H9 (cell line): ENCODE measurements at regions not wholly inside any gene's neighbourhood (a gene's known extent, or its start where the extent isn't known, plus 50 kb on each side); places are given as distances from the start of the nearest gene placed in this dataset.

Experiments used
- DNase-seq: peaks from one replicate; pipeline ENCODE4 v3.0.0-alpha.2; 2017
- H2AFZ ChIP-seq: one replicate; pipeline ENCODE4 v1.6.1; 2013; ENCODE audit warnings: mild to moderate bottlenecking, low read length, control low read depth, moderate library complexity
- H2AK5ac ChIP-seq: 2 replicates; pipeline ENCODE4 v1.6.1; 2013; ENCODE audit warnings: low read length, control low read depth, mixed read lengths; ENCODE audit not compliant: insufficient read length
- H2BK120ac ChIP-seq: one replicate; pipeline ENCODE4 v1.6.1; 2013; ENCODE audit warnings: low read depth, mild to moderate bottlenecking, low read length, control low read depth, inconsistent platforms; ENCODE audit not compliant: poor library complexity, severe bottlenecking
- H2BK12ac ChIP-seq: 2 replicates; pipeline ENCODE4 v1.6.1; 2013; ENCODE audit warnings: low read length, control low read depth, mixed read lengths, low read depth; ENCODE audit not compliant: insufficient read length
- H2BK15ac ChIP-seq: 2 replicates; pipeline ENCODE4 v1.6.1; 2013; ENCODE audit warnings: low read depth, low read length, control low read depth
- H2BK20ac ChIP-seq: one replicate; pipeline ENCODE4 v1.6.1; 2013; ENCODE audit warnings: low read depth, mild to moderate bottlenecking, low read length, control low read depth, inconsistent platforms; ENCODE audit not compliant: poor library complexity, severe bottlenecking
- H2BK5ac ChIP-seq: 2 replicates; pipeline ENCODE4 v1.6.1; 2013; ENCODE audit warnings: low read length, control low read depth, mixed read lengths; ENCODE audit not compliant: insufficient read length
- H3K14ac ChIP-seq: 2 replicates; pipeline ENCODE4 v1.6.1; 2013; ENCODE audit warnings: low read length, control low read depth; ENCODE audit not compliant: insufficient read depth
- H3K18ac ChIP-seq: 2 replicates; pipeline ENCODE4 v1.6.1; 2013; ENCODE audit warnings: low read depth, mild to moderate bottlenecking, mixed read lengths, low read length, control low read depth; ENCODE audit not compliant: insufficient read length
- H3K23ac ChIP-seq: 2 replicates; pipeline ENCODE4 v1.6.1; 2013; ENCODE audit warnings: low read length, control low read depth, mixed read lengths, low read depth; ENCODE audit not compliant: insufficient read length
- H3K23me2 ChIP-seq: 2 replicates; pipeline ENCODE4 v1.6.1; 2013; ENCODE audit warnings: low read depth, mild to moderate bottlenecking, mixed read lengths, low read length, control low read depth; ENCODE audit not compliant: insufficient read length, poor library complexity, severe bottlenecking
- H3K27ac ChIP-seq: 2 replicates; pipeline ENCODE4 v1.5.1; 2013; ENCODE audit warnings: low read length, control low read depth, mixed read lengths, low read depth; ENCODE audit not compliant: insufficient read length
- H3K27me3 ChIP-seq: 2 replicates; pipeline ENCODE4 v1.6.1; 2013; ENCODE audit warnings: low read length, control low read depth, inconsistent platforms; ENCODE audit not compliant: insufficient read depth
- H3K4ac ChIP-seq: 2 replicates; pipeline ENCODE4 v1.6.1; 2013; ENCODE audit warnings: low read depth, mild to moderate bottlenecking, control low read depth, inconsistent platforms, low read length, moderate library complexity
- H3K4me1 ChIP-seq: 2 replicates; pipeline ENCODE4 v1.6.1; 2013; ENCODE audit warnings: low read length, control low read depth, inconsistent platforms; ENCODE audit not compliant: insufficient read depth
- H3K4me2 ChIP-seq: 2 replicates; pipeline ENCODE4 v1.6.1; 2013; ENCODE audit warnings: low read length, control low read depth, mixed read lengths; ENCODE audit not compliant: insufficient read length, insufficient read depth
- H3K56ac ChIP-seq: 2 replicates; pipeline ENCODE4 v1.6.1; 2013; ENCODE audit warnings: low read depth, mild to moderate bottlenecking, mixed read lengths, low read length, control low read depth; ENCODE audit not compliant: insufficient read length
- H3K79me1 ChIP-seq: 2 replicates; pipeline ENCODE4 v1.6.1; 2013; ENCODE audit warnings: low read depth, mild to moderate bottlenecking, moderate library complexity, low read length, control low read depth, inconsistent platforms; ENCODE audit not compliant: insufficient read depth, poor library complexity, severe bottlenecking
- H3K79me2 ChIP-seq: 2 replicates; pipeline ENCODE4 v1.6.1; 2013; ENCODE audit warnings: low read length, control low read depth, inconsistent platforms; ENCODE audit not compliant: insufficient read depth
- H3K9ac ChIP-seq: 2 replicates; pipeline ENCODE4 v1.6.1; 2013; ENCODE audit warnings: low read length, control low read depth, mixed read lengths; ENCODE audit not compliant: insufficient read length; ENCODE audit errors: extremely low read depth
- H3K9me3 ChIP-seq: one replicate; pipeline ENCODE4 v1.6.1; 2013; ENCODE audit warnings: low read depth, low read length, inconsistent platforms; ENCODE audit not compliant: control insufficient read depth
- H3T11ph ChIP-seq: one replicate; pipeline ENCODE4 v1.6.1; 2013; ENCODE audit warnings: mild to moderate bottlenecking, low read length, control low read depth, inconsistent platforms
- H4K20me1 ChIP-seq: one replicate; pipeline ENCODE4 v1.6.1; 2013; ENCODE audit not compliant: control insufficient read depth, insufficient read length, insufficient read depth
- H4K5ac ChIP-seq: 2 replicates; pipeline ENCODE4 v1.6.1; 2013; ENCODE audit warnings: low read depth, mild to moderate bottlenecking, mixed read lengths, low read length, control low read depth; ENCODE audit not compliant: insufficient read length
- H4K8ac ChIP-seq: replicated peaks from 2 replicates; pipeline ENCODE4 v1.6.1; 2013; ENCODE audit warnings: low read length, control low read depth, mixed read lengths, low read depth; ENCODE audit not compliant: insufficient read length
- H4K91ac ChIP-seq: 2 replicates; pipeline ENCODE4 v1.6.1; 2013; ENCODE audit warnings: low read depth, mild to moderate bottlenecking, moderate library complexity, mixed read lengths, low read length, control low read depth; ENCODE audit not compliant: insufficient read length
- H3K27ac Mint-ChIP-seq, 3 experiments: 2 replicates in 2 of 3; 3 replicates in 1 of 3; pipeline ENCODE4 v1.8.0; 2020 to 2021; ENCODE audit warnings: mixed read lengths in 3 of 3, mild to moderate bottlenecking in 1 of 3, moderate library complexity in 1 of 3
- H3K27me3 Mint-ChIP-seq: 2 replicates; pipeline ENCODE4 v1.8.0; 2021; ENCODE audit warnings: low read depth, mild to moderate bottlenecking, moderate library complexity, mixed read lengths
- H3K36me3 Mint-ChIP-seq, 3 experiments: 2 replicates in 2 of 3; 3 replicates in 1 of 3; pipeline ENCODE4 v1.8.0; 2020 to 2021; ENCODE audit warnings: low read depth in 3 of 3, mixed read lengths in 3 of 3; ENCODE audit not compliant: insufficient read depth in 1 of 3
- H3K4me1 Mint-ChIP-seq, 2 experiments: 2 replicates each; pipeline ENCODE4 v1.8.0; 2020; ENCODE audit warnings: mixed read lengths in 2 of 2
- H3K4me3 Mint-ChIP-seq, 2 experiments: 2 replicates in 1 of 2; 3 replicates in 1 of 2; pipeline ENCODE4 v1.8.0; 2020 to 2021; ENCODE audit warnings: mild to moderate bottlenecking in 2 of 2, mixed read lengths in 2 of 2, moderate library complexity in 1 of 2
- H3K9me3 Mint-ChIP-seq, 2 experiments: 2 replicates in 1 of 2; 3 replicates in 1 of 2; pipeline ENCODE4 v1.8.0; 2020; ENCODE audit warnings: mild to moderate bottlenecking in 2 of 2, mixed read lengths in 2 of 2, moderate library complexity in 1 of 2
- WGBS: extraction: QIAGEN DNeasy Blood & Tissue Kit; methylation state at CpG from one replicate; pipeline ENCODE4 v1.1.7; 2013; ENCODE audit warnings: missing lambda C conversion rate, low lambda C conversion rate, mixed read lengths; ENCODE audit not compliant: insufficient read length; ENCODE audit errors: extremely low coverage; 5-methylcytosine and 5-hydroxymethylcytosine counted together
- TF ChIP-seq, protein P1 (sequence below): fragments of 200-600 bp; sonication (generic); conservative IDR thresholded peaks from 3 replicates; pipeline ENCODE4 v1.8.0; 2021; ENCODE audit warnings: antibody characterized with exemption, mild to moderate bottlenecking

DNA sequence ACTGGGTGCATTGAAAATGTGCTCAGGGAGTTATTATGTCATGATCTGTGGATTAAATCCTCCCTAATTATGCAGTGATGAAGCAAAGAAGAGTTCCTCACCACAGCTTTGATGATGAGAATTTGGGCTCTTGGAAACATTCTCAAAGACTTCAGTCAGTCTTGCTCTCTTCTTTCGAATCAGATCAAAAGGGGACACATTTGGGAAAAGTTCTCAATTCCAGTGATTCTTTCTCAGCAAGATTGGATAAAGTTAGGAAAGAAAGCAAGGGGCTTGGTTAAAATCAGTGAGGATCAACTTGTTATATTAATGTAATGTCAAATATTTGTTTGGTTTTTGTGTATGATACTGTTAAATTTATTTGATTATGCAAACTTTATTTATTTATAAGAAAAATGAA lies 411.3 kb upstream of the ACTBL2 start:
- Histone ChIP-seq H4K8ac (no peak overlapping the region), H4K5ac (no peak overlapping the region), H3K79me2 (no peaks in the 10 kb centered on the region), H2BK20ac (no peak overlapping the region), H3K4me2 (no peak overlapping the region), H2BK120ac (no peak overlapping the region), H3K27me3 (no peaks in the 10 kb centered on the region), H3K4ac (no peak overlapping the region), H4K20me1 (no peaks in the 10 kb centered on the region), H3K56ac (no peak overlapping the region), H4K91ac (no peak overlapping the region), H3K4me1 (no peaks in the 10 kb centered on the region; the same call in 1 of the 2 replicates), H3T11ph (no peak overlapping the region), H2BK12ac (no peak overlapping the region), H3K27ac (no peak overlapping the region), H3K9ac (no peak overlapping the region), H3K14ac (no peak overlapping the region), H2BK15ac (no peak overlapping the region), H2AK5ac (no peak overlapping the region), H3K23ac (no peak overlapping the region), H2BK5ac (no peak overlapping the region), H3K18ac (no peak overlapping the region), H3K9me3 (no peaks in the 10 kb centered on the region), H2AFZ (no peak overlapping the region), H3K79me1 (no peaks in the 10 kb centered on the region), H3K23me2 (no peaks in the 10 kb centered on the region)
- H3K9me3 Mint-ChIP-seq = no peaks in the 10 kb centered on the region
- no CpG with 5 or more reads among the region's 1 CpG for WGBS
- TF ChIP-seq, protein P1, sequence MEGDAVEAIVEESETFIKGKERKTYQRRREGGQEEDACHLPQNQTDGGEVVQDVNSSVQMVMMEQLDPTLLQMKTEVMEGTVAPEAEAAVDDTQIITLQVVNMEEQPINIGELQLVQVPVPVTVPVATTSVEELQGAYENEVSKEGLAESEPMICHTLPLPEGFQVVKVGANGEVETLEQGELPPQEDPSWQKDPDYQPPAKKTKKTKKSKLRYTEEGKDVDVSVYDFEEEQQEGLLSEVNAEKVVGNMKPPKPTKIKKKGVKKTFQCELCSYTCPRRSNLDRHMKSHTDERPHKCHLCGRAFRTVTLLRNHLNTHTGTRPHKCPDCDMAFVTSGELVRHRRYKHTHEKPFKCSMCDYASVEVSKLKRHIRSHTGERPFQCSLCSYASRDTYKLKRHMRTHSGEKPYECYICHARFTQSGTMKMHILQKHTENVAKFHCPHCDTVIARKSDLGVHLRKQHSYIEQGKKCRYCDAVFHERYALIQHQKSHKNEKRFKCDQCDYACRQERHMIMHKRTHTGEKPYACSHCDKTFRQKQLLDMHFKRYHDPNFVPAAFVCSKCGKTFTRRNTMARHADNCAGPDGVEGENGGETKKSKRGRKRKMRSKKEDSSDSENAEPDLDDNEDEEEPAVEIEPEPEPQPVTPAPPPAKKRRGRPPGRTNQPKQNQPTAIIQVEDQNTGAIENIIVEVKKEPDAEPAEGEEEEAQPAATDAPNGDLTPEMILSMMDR = no peak
- peak overlapping the region in 1 of 3 experiments; percentile 20; a peak in 1 of 7 replicates for H3K27ac Mint-ChIP-seq
- H3K27me3 Mint-ChIP-seq = no peaks in the 10 kb centered on the region
- H3K4me1 Mint-ChIP-seq = peaks cover 16 to 24% of the 10 kb centered on the region in 2 experiments
- H3K4me3 Mint-ChIP-seq = no peak overlapping the region
- H3K36me3 Mint-ChIP-seq = no peaks in the 10 kb centered on the region
- no peak for DNase-seq
